HepG2 (cell line): ENCODE measurements at regions not wholly inside any gene's neighbourhood (a gene's known extent, or its start where the extent isn't known, plus 50 kb on each side); places are given as distances from the start of the nearest gene placed in this dataset.

ENCODE experiments used
- ATAC-seq: fragments of 200-7000 bp; cut with Tn5 transposase; 3 replicates; pipeline ENCODE4 v1.9.1; 2020; ENCODE audit warnings: mild to moderate bottlenecking, moderate library complexity
- BruUV-seq: library from RNA; stranded (reverse); fragments of 400-500 nt; replicated peaks from 2 replicates; lab custom pipeline; 2021; lab: Mats Ljungman, UMichigan
- CTCF ChIA-PET: fragments of 300-600 bp; formaldehyde crosslinking; extraction: SDS; loops from one replicate; lab custom pipeline; 2021; ENCODE audit warnings: low total read pairs, inconsistent platforms, low intra/inter-chr PET ratio; lab: Yijun Ruan, JAX
- POLR2A ChIA-PET: fragments of 350-600 bp; sonication (Branson Sonifier 250); formaldehyde crosslinking; loops from one replicate; lab custom pipeline; 2020; ENCODE audit warnings: antibody characterized with exemption, inconsistent platforms; lab: Yijun Ruan, JAX
- DNase-seq: peaks from one replicate; pipeline ENCODE4 v3.0.0-alpha.2; 2015; ENCODE audit warnings: low spot score
- FAIRE-seq: peaks from 3 replicates; lab custom pipeline; 2011; peaks lifted over from hg19 to GRCh38; lab: Jason Lieb, UNC
- H2AFZ ChIP-seq: one replicate; pipeline ENCODE4 v1.6.1; 2011; ENCODE audit warnings: low read length, inconsistent platforms
- H3K27ac ChIP-seq: fragments of 300-600 bp; 3 replicates; pipeline ENCODE4 v1.8.0; 2011; ENCODE audit warnings: mixed run types, mild to moderate bottlenecking, mixed read lengths, low read length, inconsistent platforms; ENCODE audit not compliant: insufficient read depth; ENCODE audit errors: extremely low read length
- H3K27me3 ChIP-seq, 2 experiments: fragments of 200-600 bp in 1 of 2; 2 replicates in 1 of 2; 3 replicates in 1 of 2; pipeline versions ENCODE4 v1.6.0 to v1.8.0; 2011; ENCODE audit warnings: low read length in 2 of 2, mild to moderate bottlenecking in 2 of 2, moderate library complexity in 2 of 2, inconsistent platforms in 1 of 2; ENCODE audit not compliant: insufficient read depth in 2 of 2, control insufficient read depth in 1 of 2
- H3K36me3 ChIP-seq, 2 experiments: fragments of 200-600 bp in 1 of 2; replicated peaks in 1 of 2; 2 replicates in 1 of 2; 3 replicates in 1 of 2; pipeline versions ENCODE4 v1.5.1 to v1.8.0; 2011; ENCODE audit warnings: low read length in 2 of 2, inconsistent platforms in 1 of 2; ENCODE audit not compliant: insufficient read depth in 2 of 2, control insufficient read depth in 1 of 2
- H3K4me1 ChIP-seq: 2 replicates; pipeline ENCODE4 v1.5.1; 2012; ENCODE audit warnings: low read length, inconsistent platforms; ENCODE audit not compliant: insufficient read depth
- H3K4me2 ChIP-seq: 2 replicates; pipeline ENCODE4 v1.6.0; 2011; ENCODE audit warnings: low read depth, low read length, inconsistent platforms
- H3K4me3 ChIP-seq, 3 experiments: fragments of 200-600 bp in 1 of 3; sonication (generic), shearing (Covaris generic) in 1 of 3; replicated peaks in 1 of 3; 2 replicates each; pipeline ENCODE4 v1.5.1; 2011 to 2016; ENCODE audit warnings: low read length in 3 of 3, inconsistent platforms in 2 of 3, low read depth in 2 of 3, mild to moderate bottlenecking in 2 of 3, control low read depth in 1 of 3, mixed read lengths in 1 of 3; ENCODE audit not compliant: insufficient read depth in 1 of 3
- H3K79me2 ChIP-seq: one replicate; pipeline ENCODE4 v1.6.1; 2011; ENCODE audit warnings: low read length, inconsistent platforms; ENCODE audit not compliant: insufficient read depth
- H3K9ac ChIP-seq: 2 replicates; pipeline ENCODE4 v1.6.0; 2011; ENCODE audit warnings: mild to moderate bottlenecking, low read depth, low read length, inconsistent platforms; ENCODE audit not compliant: insufficient read depth
- H3K9me3 ChIP-seq: 2 replicates; pipeline ENCODE4 v1.5.1; 2012; ENCODE audit warnings: mild to moderate bottlenecking, low read length
- H4K20me1 ChIP-seq: 2 replicates; pipeline ENCODE4 v1.6.0; 2011; ENCODE audit warnings: inconsistent platforms, mild to moderate bottlenecking, low read length, moderate library complexity; ENCODE audit not compliant: insufficient read depth
- HNF1B ChIP-seq: sonication (generic); formaldehyde crosslinking; IDR thresholded peaks from 2 replicates; pipeline ENCODE4 v1.5.1; 2020; ENCODE audit warnings: mild to moderate bottlenecking, moderate library complexity, missing genetic modification reagents
- IKZF1 ChIP-seq: fragments of 450-650 bp; IDR thresholded peaks from 2 replicates; pipeline ENCODE4 v1.7.1; 2016
- ISL2 ChIP-seq: sonication (generic); formaldehyde crosslinking; IDR thresholded peaks from 2 replicates; pipeline ENCODE4 v1.5.0; 2020; ENCODE audit warnings: missing genetic modification reagents
- LBX2 ChIP-seq: sonication (generic); formaldehyde crosslinking; IDR thresholded peaks from 2 replicates; pipeline ENCODE4 v1.5.0; 2020; ENCODE audit warnings: missing genetic modification reagents, mild to moderate bottlenecking, borderline replicate concordance
- MAFG ChIP-seq: sonication (generic); formaldehyde crosslinking; IDR thresholded peaks from 2 replicates; pipeline ENCODE4 v1.5.1; 2020; ENCODE audit warnings: mild to moderate bottlenecking, missing genetic modification reagents
- NR0B2 ChIP-seq: sonication (generic); formaldehyde crosslinking; IDR thresholded peaks from 2 replicates; pipeline ENCODE4 v1.4.0; 2020; ENCODE audit warnings: mild to moderate bottlenecking, missing genetic modification reagents
- RCOR2 ChIP-seq: IDR thresholded peaks from 2 replicates; pipeline ENCODE4 v1.6.1; 2016; ENCODE audit warnings: missing biosample characterization, missing genetic modification reagents
- TCF7 ChIP-seq: sonication (generic); IDR thresholded peaks from 2 replicates; pipeline ENCODE4 v1.6.1; 2016; ENCODE audit warnings: antibody characterized with exemption, low read depth
- TP53 ChIP-seq: sonication (generic); formaldehyde crosslinking; conservative IDR thresholded peaks from 2 replicates; pipeline ENCODE4 v1.4.0; 2020; ENCODE audit warnings: missing genetic modification reagents
- UBTF ChIP-seq: sonication (generic); formaldehyde crosslinking; IDR thresholded peaks from 2 replicates; pipeline ENCODE4 v1.4.0; 2020; ENCODE audit warnings: mild to moderate bottlenecking, missing genetic modification reagents
- ZNF496 ChIP-seq: sonication (generic); formaldehyde crosslinking; IDR thresholded peaks from 2 replicates; pipeline ENCODE4 v1.8.1; 2023; ENCODE audit warnings: mild to moderate bottlenecking, moderate library complexity, missing genetic modification reagents; ENCODE audit not compliant: insufficient replicate concordance
- ZNF549 ChIP-seq: sonication (generic); formaldehyde crosslinking; IDR thresholded peaks from 2 replicates; pipeline ENCODE4 v1.5.0; 2020; ENCODE audit warnings: missing genetic modification reagents
- ZNF629 ChIP-seq: sonication (generic); formaldehyde crosslinking; conservative IDR thresholded peaks from 2 replicates; pipeline ENCODE4 v1.5.0; 2020; ENCODE audit warnings: missing genetic modification reagents
- ZNF644 ChIP-seq: IDR thresholded peaks from 2 replicates; pipeline ENCODE4 v1.6.1; 2016; ENCODE audit warnings: low read depth
- WGBS: methylation state at CpG from one replicate; pipeline ENCODE4 v1.1.6; 2017; ENCODE audit warnings: low lambda C conversion rate; 5-methylcytosine and 5-hydroxymethylcytosine counted together
- in situ Hi-C: cut with HindIII; loops from 2 replicates; pipeline ENCODE4 v1.10.0; 2017; ENCODE audit warnings: low pct_unique_long_range_greater_than_20kb; ENCODE audit not compliant: extremely low pct_ligation_motif_present
- intact Hi-C: fragments of 100-400 bp; cut with micrococcal nuclease; formaldehyde crosslinking; loops from one replicate; pipeline ENCODE4 v1.10.0; 2022; ENCODE audit not compliant: unreplicated experiment

GRCh38 chr2:53510401-53510800, 257.2 kb upstream of the CHAC2 start:
- TF ChIP-seq ZNF629 (CRISPR knock-in tag), result 0 out of 2 replicates have a peak, but pooled peaks have one; percentile 21
- no peak for TF ChIP-seq IKZF1
- TF ChIP-seq ZNF496 (CRISPR knock-in tag), result no peak
- Histone ChIP-seq H2AFZ (no peak overlapping the region), H3K9ac (no peak overlapping the region), H3K4me3 (no peak overlapping the region), H3K27ac (no peak overlapping the region), H3K4me1 (no peaks in the 10 kb centered on the region), H3K79me2 (no peaks in the 10 kb centered on the region), H4K20me1 (no peaks in the 10 kb centered on the region), H3K27me3 (peaks cover 0 to 5% of the 10 kb centered on the region in 2 experiments; a peak in 3 of 5 replicates), H3K9me3 (no peaks in the 10 kb centered on the region), H3K36me3 (no peaks in the 10 kb centered on the region), H3K4me2 (no peak overlapping the region)
- FAIRE-seq, result no peak
- DNase-seq, result no peak
- ATAC-seq, result no peak
- ChIA-PET CTCF (no interaction called here), POLR2A (no interaction called here)
- in situ Hi-C loops (no loop called here), intact Hi-C loops (no loop called here)
- WGBS, result 8% methylated on average over 4 of the region's 4 CpGs
- BruUV-seq, result no TSS peak

- Histone ChIP-seq H3K4me1 (no peaks in the 10 kb centered on the region), H2AFZ (no peak overlapping the region), H3K79me2 (no peaks in the 10 kb centered on the region), H4K20me1 (no peaks in the 10 kb centered on the region), H3K36me3 (no peaks in the 10 kb centered on the region), H3K27me3 (peaks cover 0 to 2% of the 10 kb centered on the region in 2 experiments; a peak in 3 of 5 replicates), H3K4me2 (no peak overlapping the region), H3K4me3 (no peak overlapping the region), H3K27ac (no peak overlapping the region), H3K9me3 (no peaks in the 10 kb centered on the region), H3K9ac (no peak overlapping the region)
- intact Hi-C loops, result no loop called here
- no TSS peak for BruUV-seq
- WGBS, result 6% methylated on average over 9 of the region's 9 CpGs
- in situ Hi-C loops, result no loop called here
- CTCF ChIA-PET, result no interaction called here
- no peak for ATAC-seq
- no peak for FAIRE-seq
- POLR2A ChIA-PET, result no interaction called here
- no peak for DNase-seq
- TF ChIP-seq ZNF549 (CRISPR knock-in tag) (no peak), LBX2 (CRISPR knock-in tag) (no peak), HNF1B (CRISPR knock-in tag) (no peak), ISL2 (no peak), UBTF (CRISPR knock-in tag) (no peak), TCF7 (no peak), MAFG (CRISPR knock-in tag) (no peak), RCOR2 (CRISPR knock-in tag) (no peak), NR0B2 (CRISPR knock-in tag) (no peak), TP53 (CRISPR knock-in tag) (no peak), ZNF644 (no peak)
Observed at GRCh38 chr2:53509831-53510388, 257.7 kb upstream of the CHAC2 start.
